ENCODE measurements at regions not wholly inside any gene's neighbourhood (a gene's known extent, or its start where the extent isn't known, plus 50 kb on each side); places are given as distances from the start of the nearest gene placed in this dataset.
"Not testable (repeated sequence)": the region's sequence is repeated elsewhere in the genome, so short reads cannot be mapped to it uniquely, and the experiment has no call there.

DNA sequence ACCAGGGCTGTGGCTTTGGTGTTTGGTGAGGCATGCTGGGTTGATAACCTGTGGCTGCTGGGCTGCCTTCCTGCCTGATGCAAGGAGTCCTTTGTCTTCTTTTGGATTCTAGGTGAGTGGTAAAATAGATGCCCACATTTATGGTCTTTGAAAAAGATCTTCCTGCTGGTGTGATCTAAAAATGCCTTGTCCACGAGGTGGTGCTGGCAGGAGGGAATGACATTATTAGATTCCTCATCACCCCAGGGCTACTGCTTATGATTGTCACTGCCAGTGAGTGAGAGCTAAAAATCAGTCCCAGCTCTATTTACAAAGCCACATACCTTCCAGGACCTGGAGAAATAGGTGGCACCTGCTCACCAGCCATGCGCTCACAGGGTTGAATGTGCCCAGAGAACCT is 355.5 kb upstream of the ROPN1 start:
- Histone ChIP-seq H4K20me1 (ENCODE audit: insufficient read depth, low read length) (no peaks in the 10 kb centered on the region), H3K4me2 (replicated peaks; ENCODE audit: extremely low read depth, low read length, poor library complexity, severe bottlenecking) (no peak overlapping the region), H2AFZ (ENCODE audit: insufficient read depth, low read depth, low read length, poor library complexity, severe bottlenecking) (no peak overlapping the region), H3K4me1 (ENCODE audit: control insufficient read depth in 1 of 2, insufficient read depth in 2 of 2, low read length in 2 of 2) (no peaks in the 10 kb centered on the region), H3K27me3 (ENCODE audit: control insufficient read depth in 2 of 2, insufficient read depth in 2 of 2, low read length in 2 of 2) (no peaks in the 10 kb centered on the region), H3K9me3 (replicated peaks in 1 of 2; ENCODE audit: control insufficient read depth in 1 of 2, insufficient read depth in 1 of 2, low read length in 2 of 2) (no peaks in the 10 kb centered on the region), H3K36me3 (replicated peaks in 1 of 2; ENCODE audit: control insufficient read depth in 1 of 2, insufficient read depth in 2 of 2, low read length in 2 of 2) (no peaks in the 10 kb centered on the region), H3K9ac (ENCODE audit: insufficient read depth, low read length, poor library complexity, severe bottlenecking) (no peak overlapping the region), H3K27ac (ENCODE audit: low read depth in 1 of 2, low read length in 2 of 2) (no peak overlapping the region), H3K4me3 (replicated peaks in 1 of 3; ENCODE audit: low read depth in 2 of 3, low read length in 3 of 3) (no peak overlapping the region), H3K79me2 (ENCODE audit: insufficient read depth, low read length) (no peaks in the 10 kb centered on the region)
- intact Hi-C loops (cut with micrococcal nuclease) = no loop called here
- no peaks in the 10 kb centered on the region for H3K36me3 Mint-ChIP-seq
- WGBS (ENCODE audit: insufficient coverage) = no CpG with 5 or more reads among the region's 2 CpGs
- no peak overlapping the region for H3K27ac Mint-ChIP-seq
- no peak for DNase-seq
- H3K27me3 Mint-ChIP-seq (ENCODE audit: low read depth in 3 of 3) = peaks cover 0 to 6% (median 0%) of the 10 kb centered on the region in 3 donors
- TF ChIP-seq, protein P1, sequence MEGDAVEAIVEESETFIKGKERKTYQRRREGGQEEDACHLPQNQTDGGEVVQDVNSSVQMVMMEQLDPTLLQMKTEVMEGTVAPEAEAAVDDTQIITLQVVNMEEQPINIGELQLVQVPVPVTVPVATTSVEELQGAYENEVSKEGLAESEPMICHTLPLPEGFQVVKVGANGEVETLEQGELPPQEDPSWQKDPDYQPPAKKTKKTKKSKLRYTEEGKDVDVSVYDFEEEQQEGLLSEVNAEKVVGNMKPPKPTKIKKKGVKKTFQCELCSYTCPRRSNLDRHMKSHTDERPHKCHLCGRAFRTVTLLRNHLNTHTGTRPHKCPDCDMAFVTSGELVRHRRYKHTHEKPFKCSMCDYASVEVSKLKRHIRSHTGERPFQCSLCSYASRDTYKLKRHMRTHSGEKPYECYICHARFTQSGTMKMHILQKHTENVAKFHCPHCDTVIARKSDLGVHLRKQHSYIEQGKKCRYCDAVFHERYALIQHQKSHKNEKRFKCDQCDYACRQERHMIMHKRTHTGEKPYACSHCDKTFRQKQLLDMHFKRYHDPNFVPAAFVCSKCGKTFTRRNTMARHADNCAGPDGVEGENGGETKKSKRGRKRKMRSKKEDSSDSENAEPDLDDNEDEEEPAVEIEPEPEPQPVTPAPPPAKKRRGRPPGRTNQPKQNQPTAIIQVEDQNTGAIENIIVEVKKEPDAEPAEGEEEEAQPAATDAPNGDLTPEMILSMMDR (IDR thresholded peaks at IDR 0.05) = no peak
- H3K4me1 Mint-ChIP-seq = no peaks in the 10 kb centered on the region
- no peaks in the 10 kb centered on the region for H3K9me3 Mint-ChIP-seq
- H3K4me3 Mint-ChIP-seq = no peak overlapping the region

DNA sequence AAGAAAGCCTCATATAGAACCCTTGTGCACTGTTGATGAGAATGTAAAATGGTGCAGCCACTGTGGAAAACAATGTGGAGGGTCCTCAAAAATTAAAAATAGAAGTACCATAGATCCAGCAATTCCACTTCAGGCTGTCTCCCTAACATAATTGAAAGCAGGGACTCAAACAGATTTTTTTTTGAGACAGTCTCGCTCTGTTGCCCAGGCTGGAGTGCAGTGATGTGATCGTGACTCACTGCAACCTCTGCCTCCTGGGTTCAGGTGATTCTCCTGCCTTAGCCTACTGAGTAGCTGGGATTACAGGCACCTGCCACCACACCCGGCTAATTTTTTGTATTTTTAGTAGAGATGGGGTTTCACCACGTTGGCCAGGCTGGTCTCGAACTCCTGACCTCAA is 356.6 kb upstream of the ROPN1 start:
- 100% methylated on average over 1 of the region's 5 CpGs for WGBS (ENCODE audit: insufficient coverage)

More for the DNA sequence above, 356.6 kb upstream of the ROPN1 start:
- H3K36me3 Mint-ChIP-seq; H3K79me2 ChIP-seq (ENCODE audit: insufficient read depth, low read length); H3K9me3 ChIP-seq (replicated peaks in 1 of 2; ENCODE audit: control insufficient read depth in 1 of 2, insufficient read depth in 1 of 2, low read length in 2 of 2); H3K9me3 Mint-ChIP-seq; H3K36me3 ChIP-seq (replicated peaks in 1 of 2; ENCODE audit: control insufficient read depth in 1 of 2, insufficient read depth in 2 of 2, low read length in 2 of 2); H3K27ac Mint-ChIP-seq; H3K27me3 ChIP-seq (ENCODE audit: control insufficient read depth in 2 of 2, insufficient read depth in 2 of 2, low read length in 2 of 2); H3K27me3 Mint-ChIP-seq (ENCODE audit: low read depth in 3 of 3); H3K4me1 ChIP-seq (ENCODE audit: control insufficient read depth in 1 of 2, insufficient read depth in 2 of 2, low read length in 2 of 2); H3K4me3 Mint-ChIP-seq; H3K9ac ChIP-seq (ENCODE audit: insufficient read depth, low read length, poor library complexity, severe bottlenecking); H4K20me1 ChIP-seq (ENCODE audit: insufficient read depth, low read length); H3K4me3 ChIP-seq (replicated peaks in 1 of 3; ENCODE audit: low read depth in 2 of 3, low read length in 3 of 3); DNase-seq; H2AFZ ChIP-seq (ENCODE audit: insufficient read depth, low read depth, low read length, poor library complexity, severe bottlenecking); H3K4me2 ChIP-seq (replicated peaks; ENCODE audit: extremely low read depth, low read length, poor library complexity, severe bottlenecking); H3K4me1 Mint-ChIP-seq; intact Hi-C loops (cut with micrococcal nuclease); H3K27ac ChIP-seq (ENCODE audit: low read depth in 1 of 2, low read length in 2 of 2): not testable (repeated sequence)

All from CD14-positive monocyte (primary cell).